Kidney epithelial cell (primary cell): ENCODE measurements at regions not wholly inside any gene's neighbourhood (a gene's known extent, or its start where the extent isn't known, plus 50 kb on each side); places are given as distances from the start of the nearest gene placed in this dataset.

ENCODE experiments used
- DNase-seq: peaks from one replicate; pipeline ENCODE4 v3.0.0-alpha.2; 2010; ENCODE audit warnings: low read depth
- H3K27me3 ChIP-seq: 2 replicates; pipeline ENCODE4 v1.6.0; 2011; ENCODE audit warnings: low read length; ENCODE audit not compliant: control insufficient read depth, insufficient read depth
- H3K36me3 ChIP-seq: 2 replicates; pipeline ENCODE4 v1.5.1; 2011; ENCODE audit warnings: low read length; ENCODE audit not compliant: control insufficient read depth, insufficient read depth
- H3K4me3 ChIP-seq: 2 replicates; pipeline ENCODE4 v1.5.1; 2011; ENCODE audit warnings: low read depth, mild to moderate bottlenecking, control low read depth, low read length
- CTCF ChIP-seq: IDR thresholded peaks from 2 replicates; pipeline ENCODE4 v1.5.1; 2011; ENCODE audit warnings: mild to moderate bottlenecking, moderate library complexity, low read length, control low read depth, inconsistent platforms; ENCODE audit not compliant: insufficient read depth, poor library complexity, severe bottlenecking

DNA sequence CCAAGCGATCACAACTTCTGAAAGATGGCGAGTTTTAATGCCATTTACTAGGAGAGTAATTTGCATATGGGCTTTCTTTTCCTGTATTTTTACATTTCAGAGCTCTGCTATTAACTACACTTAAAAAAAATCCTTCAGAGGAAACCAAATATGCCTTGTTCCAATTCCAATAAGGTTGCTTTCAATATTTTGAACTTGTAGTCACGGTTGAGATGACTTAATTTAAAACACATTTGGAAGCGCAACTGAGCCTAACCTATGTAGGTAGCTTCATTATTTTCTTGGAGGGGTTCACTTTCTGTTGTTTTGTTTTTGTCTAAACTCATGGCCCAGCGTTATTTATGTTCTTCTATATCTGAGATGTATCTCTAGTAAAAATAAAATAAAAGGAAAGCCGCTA, 93.4 kb downstream of the BLID start:
- H3K4me3 ChIP-seq: no peak overlapping the region
- no peak for TF ChIP-seq CTCF
- no peaks in the 10 kb centered on the region for H3K36me3 ChIP-seq
- DNase-seq: no peak
- no peaks in the 10 kb centered on the region for H3K27me3 ChIP-seq

- no peak for DNase-seq
- Histone ChIP-seq H3K27me3 (no peaks in the 10 kb centered on the region), H3K36me3 (no peaks in the 10 kb centered on the region), H3K4me3 (no peak overlapping the region)
- TF ChIP-seq CTCF: peak; percentile 47
Observed at GRCh38 chr11:122020902-122021301, 95.1 kb downstream of the BLID start.

DNA sequence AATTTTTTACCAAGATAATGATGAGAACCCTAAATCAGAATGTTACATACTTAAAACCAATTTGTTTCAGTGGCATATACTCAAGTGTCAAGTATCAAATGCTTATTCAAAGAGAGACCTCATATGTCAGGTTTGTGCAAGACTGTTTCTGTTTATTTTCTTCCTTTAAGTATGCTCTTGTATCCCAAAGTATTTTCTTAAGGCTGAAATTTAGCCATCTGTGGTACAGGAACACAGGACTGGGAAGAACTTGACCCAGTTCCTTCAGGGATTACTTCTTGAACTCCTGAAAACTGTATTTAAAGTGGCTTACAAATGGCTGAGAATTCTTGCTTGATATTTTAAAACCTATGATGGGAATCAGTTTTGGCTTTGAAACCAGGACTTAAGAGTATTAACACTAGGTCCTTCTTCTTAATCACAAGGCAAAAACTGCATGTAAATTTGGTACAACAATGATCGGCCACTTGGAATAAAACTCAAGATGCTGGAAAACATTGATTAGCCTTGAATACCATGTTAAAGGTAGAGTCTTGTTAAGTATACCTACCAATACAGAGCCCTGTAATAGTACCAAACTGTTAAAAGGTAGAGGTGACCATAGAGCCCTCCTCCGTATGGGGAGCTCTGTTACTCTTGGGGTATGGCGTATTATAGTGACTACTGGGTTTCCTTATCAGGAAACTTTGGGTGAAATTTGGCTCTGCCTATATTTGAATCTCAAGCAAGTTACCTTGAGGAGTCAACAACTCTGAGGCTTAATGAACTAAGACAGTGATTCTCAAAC, 95.9 kb downstream of the BLID start:
- no peak overlapping the region for H3K4me3 ChIP-seq
- H3K36me3 ChIP-seq: no peaks in the 10 kb centered on the region
- no peak for DNase-seq
- no peak for TF ChIP-seq CTCF
- H3K27me3 ChIP-seq: no peaks in the 10 kb centered on the region

- H3K4me3 ChIP-seq: no peak overlapping the region
- DNase-seq: no peak
- TF ChIP-seq CTCF: no peak
Observed at GRCh38 chr11:122007601-122008071, 108.4 kb downstream of the BLID start.

GRCh38 chr11:122004446-122004845, 111.6 kb downstream of the BLID start:
- DNase-seq: no peak
- Histone ChIP-seq H3K27me3 (no peaks in the 10 kb centered on the region), H3K4me3 (no peak overlapping the region), H3K36me3 (no peaks in the 10 kb centered on the region)
- TF ChIP-seq CTCF: no peak

More at GRCh38 chr11:122007601-122008071, 108.4 kb downstream of the BLID start:
- Histone ChIP-seq H3K27me3 (no peaks in the 10 kb centered on the region), H3K36me3 (no peaks in the 10 kb centered on the region)

DNA sequence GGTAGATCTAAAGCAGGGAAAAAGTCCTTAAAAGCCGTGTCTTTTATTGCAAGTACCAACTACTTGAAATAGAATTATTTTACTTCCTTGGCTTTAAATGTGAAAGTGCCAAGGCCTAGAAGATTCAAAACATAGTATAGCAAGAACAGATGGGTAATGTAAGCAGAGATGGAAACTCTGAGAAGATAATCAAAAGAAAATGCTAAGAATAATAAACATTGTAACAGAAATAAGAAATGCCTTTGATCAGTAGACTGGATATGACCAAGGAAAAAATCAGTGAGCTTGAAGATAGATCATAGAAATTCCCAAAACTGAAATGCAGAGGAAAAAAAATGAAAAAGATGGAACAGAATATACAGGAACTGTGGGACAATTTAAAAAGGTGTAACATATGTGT, 113.1 kb downstream of the BLID start:
- Histone ChIP-seq H3K27me3 (no peaks in the 10 kb centered on the region), H3K4me3 (no peak overlapping the region), H3K36me3 (no peaks in the 10 kb centered on the region)
- DNase-seq: no peak
- TF ChIP-seq CTCF: no peak
